ENCODE measurements at regions not wholly inside any gene's neighbourhood (a gene's known extent, or its start where the extent isn't known, plus 50 kb on each side); places are given as distances from the start of the nearest gene placed in this dataset.

DNA sequence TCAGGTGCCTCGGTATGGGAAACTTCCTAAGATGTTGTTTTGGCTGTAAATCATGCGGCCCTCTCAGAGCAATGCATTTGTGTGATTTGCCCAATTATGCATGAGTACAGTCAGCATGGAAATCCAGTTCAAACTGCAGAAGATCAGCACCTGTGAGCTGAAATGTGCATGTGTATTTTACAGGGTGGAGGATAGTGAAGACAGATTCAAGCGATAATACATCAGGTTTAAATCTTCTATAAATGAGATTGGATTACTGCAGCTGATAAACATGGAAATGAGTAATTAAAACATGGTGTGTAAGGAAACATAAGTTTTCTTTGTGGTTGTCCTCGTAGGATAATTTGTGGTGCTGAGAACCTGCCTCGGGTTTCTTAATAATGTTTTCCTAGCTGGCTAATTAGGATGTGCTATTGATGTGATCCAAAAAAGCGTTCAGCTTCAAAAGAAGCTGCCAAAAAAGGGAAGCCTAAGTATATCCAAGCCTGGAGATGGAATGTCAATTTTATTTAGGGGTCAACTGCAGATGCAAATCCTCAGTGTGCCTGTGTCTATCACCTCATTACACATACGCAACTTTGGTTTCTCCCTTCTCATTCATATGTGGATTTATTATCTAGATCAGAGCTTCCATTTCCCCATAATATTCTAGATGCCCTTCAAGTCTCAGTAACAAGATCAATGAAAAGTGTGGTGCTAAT, 117.1 kb upstream of the CCDC28A start:
- H3K36me3 Mint-ChIP-seq (ENCODE audit: insufficient read depth in 1 of 3, low read depth in 3 of 3), result no peaks in the 10 kb centered on the region
- Histone ChIP-seq H3T11ph (ENCODE audit: low read length) (no peak overlapping the region), H3K79me2 (ENCODE audit: insufficient read depth, low read length) (no peaks in the 10 kb centered on the region; the same call in 1 of the 2 replicates), H2BK12ac (ENCODE audit: insufficient read length, low read depth, low read length) (no peak overlapping the region), H3K23me2 (ENCODE audit: insufficient read length, low read depth, low read length, poor library complexity, severe bottlenecking) (no peaks in the 10 kb centered on the region), H2BK5ac (ENCODE audit: insufficient read length, low read length) (no peak overlapping the region), H3K4ac (ENCODE audit: low read depth, low read length) (no peak overlapping the region), H3K79me1 (ENCODE audit: insufficient read depth, low read depth, low read length, poor library complexity, severe bottlenecking) (peaks cover 5% of the 10 kb centered on the region), H3K56ac (ENCODE audit: insufficient read length, low read depth, low read length) (no peak overlapping the region), H3K27me3 (ENCODE audit: insufficient read depth, low read length) (no peaks in the 10 kb centered on the region), H3K23ac (ENCODE audit: insufficient read length, low read depth, low read length) (no peak overlapping the region), H4K5ac (ENCODE audit: insufficient read length, low read depth, low read length) (no peak overlapping the region), H2BK20ac (ENCODE audit: low read depth, low read length, poor library complexity, severe bottlenecking) (no peak overlapping the region), H3K27ac (ENCODE audit: insufficient read length, low read depth, low read length) (no peak overlapping the region), H2AFZ (ENCODE audit: low read length) (no peak overlapping the region), H3K4me1 (ENCODE audit: insufficient read depth, low read length) (no peaks in the 10 kb centered on the region), H3K14ac (ENCODE audit: insufficient read depth, low read length) (no peak overlapping the region), H3K18ac (ENCODE audit: insufficient read length, low read depth, low read length) (no peak overlapping the region), H3K4me2 (ENCODE audit: insufficient read depth, insufficient read length, low read length) (no peak overlapping the region), H4K8ac (replicated peaks; ENCODE audit: insufficient read length, low read depth, low read length) (no peak overlapping the region), H4K91ac (ENCODE audit: insufficient read length, low read depth, low read length) (no peak overlapping the region), H4K20me1 (ENCODE audit: control insufficient read depth, insufficient read depth, insufficient read length) (no peaks in the 10 kb centered on the region), H2BK120ac (ENCODE audit: low read depth, low read length, poor library complexity, severe bottlenecking) (no peak overlapping the region), H3K9me3 (ENCODE audit: control insufficient read depth, low read depth, low read length) (no peaks in the 10 kb centered on the region), H3K9ac (ENCODE audit: extremely low read depth, insufficient read length, low read length) (no peak overlapping the region), H2BK15ac (ENCODE audit: low read depth, low read length) (no peak overlapping the region), H2AK5ac (ENCODE audit: insufficient read length, low read length) (no peak overlapping the region)
- no peak overlapping the region for H3K27ac Mint-ChIP-seq
- no peak overlapping the region for H3K4me3 Mint-ChIP-seq
- H3K27me3 Mint-ChIP-seq (ENCODE audit: low read depth), result no peaks in the 10 kb centered on the region
- TF ChIP-seq, protein P1, sequence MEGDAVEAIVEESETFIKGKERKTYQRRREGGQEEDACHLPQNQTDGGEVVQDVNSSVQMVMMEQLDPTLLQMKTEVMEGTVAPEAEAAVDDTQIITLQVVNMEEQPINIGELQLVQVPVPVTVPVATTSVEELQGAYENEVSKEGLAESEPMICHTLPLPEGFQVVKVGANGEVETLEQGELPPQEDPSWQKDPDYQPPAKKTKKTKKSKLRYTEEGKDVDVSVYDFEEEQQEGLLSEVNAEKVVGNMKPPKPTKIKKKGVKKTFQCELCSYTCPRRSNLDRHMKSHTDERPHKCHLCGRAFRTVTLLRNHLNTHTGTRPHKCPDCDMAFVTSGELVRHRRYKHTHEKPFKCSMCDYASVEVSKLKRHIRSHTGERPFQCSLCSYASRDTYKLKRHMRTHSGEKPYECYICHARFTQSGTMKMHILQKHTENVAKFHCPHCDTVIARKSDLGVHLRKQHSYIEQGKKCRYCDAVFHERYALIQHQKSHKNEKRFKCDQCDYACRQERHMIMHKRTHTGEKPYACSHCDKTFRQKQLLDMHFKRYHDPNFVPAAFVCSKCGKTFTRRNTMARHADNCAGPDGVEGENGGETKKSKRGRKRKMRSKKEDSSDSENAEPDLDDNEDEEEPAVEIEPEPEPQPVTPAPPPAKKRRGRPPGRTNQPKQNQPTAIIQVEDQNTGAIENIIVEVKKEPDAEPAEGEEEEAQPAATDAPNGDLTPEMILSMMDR (conservative IDR thresholded peaks at IDR 0.05), result no peak
- no CpG with 5 or more reads among the region's 7 CpGs for WGBS (ENCODE audit: extremely low coverage, insufficient read length, low lambda C conversion rate)
- H3K9me3 Mint-ChIP-seq, result no peaks in the 10 kb centered on the region
- DNase-seq, result no peak
- peaks cover 20 to 23% of the 10 kb centered on the region in 2 experiments for H3K4me1 Mint-ChIP-seq
